HepG2 (cell line): ENCODE measurements at regions not wholly inside any gene's neighbourhood (a gene's known extent, or its start where the extent isn't known, plus 50 kb on each side); places are given as distances from the start of the nearest gene placed in this dataset.

Experiments used
- ARNT ChIP-seq: fragments of 450-650 bp; IDR thresholded peaks from 2 replicates; pipeline ENCODE4 v1.6.1; 2017
- ARNTL ChIP-seq: sonication (generic); formaldehyde crosslinking; IDR thresholded peaks from 2 replicates; pipeline ENCODE4 v1.4.0; 2020; ENCODE audit warnings: mild to moderate bottlenecking, missing genetic modification reagents
- ATF2 ChIP-seq: sonication (generic); formaldehyde crosslinking; IDR thresholded peaks from 2 replicates; pipeline ENCODE4 v1.4.0; 2020; ENCODE audit warnings: missing genetic modification reagents
- CTCF ChIP-seq: sonication (generic); formaldehyde crosslinking; IDR thresholded peaks from 2 replicates; pipeline ENCODE4 v1.5.0; 2020; ENCODE audit warnings: mild to moderate bottlenecking, missing genetic modification reagents, moderate library complexity
- HCFC1 ChIP-seq: fragments of 150-350 bp; IDR thresholded peaks from 2 replicates; pipeline ENCODE4 v1.6.1; 2014; ENCODE audit warnings: low read depth, low read length
- NFE2L1 ChIP-seq: sonication (generic); formaldehyde crosslinking; IDR thresholded peaks from 2 replicates; pipeline ENCODE4 v1.4.0; 2020; ENCODE audit warnings: missing genetic modification reagents, mild to moderate bottlenecking, borderline replicate concordance
- RNF219 ChIP-seq: sonication (generic); formaldehyde crosslinking; IDR thresholded peaks from 2 replicates; pipeline ENCODE4 v1.5.0; 2020; ENCODE audit warnings: mild to moderate bottlenecking, missing genetic modification reagents
- ZFP36 ChIP-seq: fragments of 150-350 bp; IDR thresholded peaks from 2 replicates; pipeline ENCODE4 v1.6.1; 2018; ENCODE audit warnings: borderline replicate concordance, low read length, low read depth; ENCODE audit not compliant: partially characterized antibody
- ZNF282 ChIP-seq: fragments of 450-650 bp; IDR thresholded peaks from 2 replicates; pipeline ENCODE4 v1.6.1; 2018; ENCODE audit not compliant: partially characterized antibody
- ZNF367 ChIP-seq: sonication (generic); formaldehyde crosslinking; IDR thresholded peaks from 2 replicates; pipeline ENCODE4 v1.4.0; 2020; ENCODE audit warnings: missing genetic modification reagents, borderline replicate concordance

DNA sequence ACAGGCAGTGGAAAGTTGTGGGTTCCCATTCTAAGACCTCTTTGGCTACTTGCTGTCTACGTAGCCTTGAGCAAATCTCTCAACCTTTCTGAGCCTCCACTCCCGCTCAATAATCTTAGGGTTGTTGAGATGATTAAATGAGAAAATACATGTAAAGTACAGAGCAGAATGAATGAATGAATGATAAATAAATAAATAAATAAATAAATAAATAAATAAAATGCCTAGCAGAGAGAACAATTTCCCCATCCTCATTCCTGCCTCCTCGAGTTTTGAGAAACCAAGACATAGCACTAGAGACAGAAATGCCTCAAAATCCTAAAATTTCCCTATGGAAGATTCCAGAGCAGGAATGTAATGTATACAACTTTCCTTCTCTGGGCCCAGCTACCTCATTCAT is 128.3 kb upstream of the RAD23B start (continued):
- TF ChIP-seq RNF219 (CRISPR knock-in tag) (no peak), HCFC1 (no peak), CTCF (CRISPR knock-in tag) (no peak), ARNTL (CRISPR knock-in tag) (no peak), NFE2L1 (CRISPR knock-in tag) (no peak), ZNF282 (no peak), ARNT (no peak), ZFP36 (no peak), ATF2 (no peak), ZNF367 (CRISPR knock-in tag) (no peak)
